ENCODE measurements at regions not wholly inside any gene's neighbourhood (a gene's known extent, or its start where the extent isn't known, plus 50 kb on each side); places are given as distances from the start of the nearest gene placed in this dataset.

DNA sequence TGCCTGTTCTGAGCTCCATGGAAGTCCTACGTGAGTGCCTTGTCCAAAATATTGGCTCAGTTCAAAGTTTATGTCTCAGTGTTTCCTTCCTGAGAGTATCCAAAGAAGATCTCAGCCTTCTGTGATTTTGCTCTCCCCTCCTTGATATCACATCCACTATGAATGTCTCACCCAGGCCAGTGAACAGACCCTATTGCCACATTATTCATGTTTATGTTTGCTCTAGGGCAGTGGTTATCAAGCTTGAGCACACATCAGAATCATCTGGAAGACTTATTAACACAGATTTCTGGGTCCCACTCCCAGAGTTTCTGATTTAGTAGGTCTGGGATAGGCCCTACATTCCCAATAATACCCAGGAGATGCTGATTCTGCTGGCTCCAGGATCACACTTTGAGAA, 145.0 kb upstream of the FGGY start:
- TF ChIP-seq, protein P1, sequence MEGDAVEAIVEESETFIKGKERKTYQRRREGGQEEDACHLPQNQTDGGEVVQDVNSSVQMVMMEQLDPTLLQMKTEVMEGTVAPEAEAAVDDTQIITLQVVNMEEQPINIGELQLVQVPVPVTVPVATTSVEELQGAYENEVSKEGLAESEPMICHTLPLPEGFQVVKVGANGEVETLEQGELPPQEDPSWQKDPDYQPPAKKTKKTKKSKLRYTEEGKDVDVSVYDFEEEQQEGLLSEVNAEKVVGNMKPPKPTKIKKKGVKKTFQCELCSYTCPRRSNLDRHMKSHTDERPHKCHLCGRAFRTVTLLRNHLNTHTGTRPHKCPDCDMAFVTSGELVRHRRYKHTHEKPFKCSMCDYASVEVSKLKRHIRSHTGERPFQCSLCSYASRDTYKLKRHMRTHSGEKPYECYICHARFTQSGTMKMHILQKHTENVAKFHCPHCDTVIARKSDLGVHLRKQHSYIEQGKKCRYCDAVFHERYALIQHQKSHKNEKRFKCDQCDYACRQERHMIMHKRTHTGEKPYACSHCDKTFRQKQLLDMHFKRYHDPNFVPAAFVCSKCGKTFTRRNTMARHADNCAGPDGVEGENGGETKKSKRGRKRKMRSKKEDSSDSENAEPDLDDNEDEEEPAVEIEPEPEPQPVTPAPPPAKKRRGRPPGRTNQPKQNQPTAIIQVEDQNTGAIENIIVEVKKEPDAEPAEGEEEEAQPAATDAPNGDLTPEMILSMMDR (IDR thresholded peaks at IDR 0.05), result no peak
- TF ChIP-seq POLR2A (IDR thresholded peaks at IDR 0.05) (no peak), POLR2AphosphoS5 (IDR thresholded peaks at IDR 0.05; ENCODE audit: insufficient read depth in 1 of 2, low read depth in 1 of 2) (no peak)
